ENCODE measurements at regions not wholly inside any gene's neighbourhood (a gene's known extent, or its start where the extent isn't known, plus 50 kb on each side); places are given as distances from the start of the nearest gene placed in this dataset.

- TF ChIP-seq MYC (IDR thresholded peaks at IDR 0.05; ENCODE audit: low read depth, low read length) (no peak), CTCF (IDR thresholded peaks at IDR 0.05; ENCODE audit: low read depth, low read length) (no peak), POLR2A (IDR thresholded peaks at IDR 0.05; ENCODE audit: extremely low read depth, insufficient read length) (no peak), MAX (IDR thresholded peaks at IDR 0.05; ENCODE audit: low read depth, low read length) (no peak)
Measured at GRCh38 chr3:95607926-95608325, 1206.5 kb upstream of the EPHA6 start.
